H1 (cell line): ENCODE measurements at regions not wholly inside any gene's neighbourhood (a gene's known extent, or its start where the extent isn't known, plus 50 kb on each side); places are given as distances from the start of the nearest gene placed in this dataset.

ENCODE experiments used
- CTCF ChIA-PET: fragments of 300-600 bp; sonication (Branson Sonifier 250); formaldehyde crosslinking; loops from one replicate; lab custom pipeline; 2021; ENCODE audit not compliant: partially characterized antibody; lab: Charles Lee
- POLR2A ChIA-PET: fragments of 300-600 bp; sonication (Branson Sonifier 250); formaldehyde crosslinking; loops from one replicate; lab custom pipeline; 2021; ENCODE audit warnings: inconsistent platforms; ENCODE audit not compliant: partially characterized antibody; lab: Charles Lee
- DNase-seq, 2 experiments: peaks; one replicate each; pipeline versions ENCODE4 v3.0.0 to v3.0.0-alpha.2; 2010 to 2022; ENCODE audit warnings: low spot score in 2 of 2, low read depth in 1 of 2, mixed read lengths in 1 of 2
- FAIRE-seq: peaks from 2 replicates; lab custom pipeline; 2011; peaks lifted over from hg19 to GRCh38; lab: Jason Lieb, UNC
- H2AFZ ChIP-seq: 2 replicates; pipeline ENCODE4 v1.8.1; 2012; ENCODE audit warnings: low read length, inconsistent platforms
- H2AK5ac ChIP-seq: 2 replicates; pipeline ENCODE4 v1.6.1; 2013; ENCODE audit warnings: low read depth, low read length
- H2BK120ac ChIP-seq: replicated peaks from 2 replicates; pipeline ENCODE3; 2013; ENCODE audit warnings: low read depth, low read length, inconsistent platforms
- H2BK12ac ChIP-seq: 2 replicates; pipeline ENCODE4 v1.6.1; 2013; ENCODE audit warnings: low read depth, low read length
- H2BK15ac ChIP-seq: 2 replicates; pipeline ENCODE4 v1.6.1; 2013; ENCODE audit warnings: low read length
- H2BK20ac ChIP-seq: 2 replicates; pipeline ENCODE4 v1.6.1; 2013; ENCODE audit warnings: low read length
- H2BK5ac ChIP-seq: 2 replicates; pipeline ENCODE4 v1.6.1; 2013; ENCODE audit warnings: low read depth, low read length
- H3K14ac ChIP-seq: 2 replicates; pipeline ENCODE4 v1.6.1; 2013; ENCODE audit warnings: inconsistent platforms; ENCODE audit not compliant: insufficient read length
- H3K18ac ChIP-seq: 2 replicates; pipeline ENCODE4 v1.6.1; 2013; ENCODE audit warnings: low read length; ENCODE audit errors: extremely low read depth
- H3K23ac ChIP-seq: 2 replicates; pipeline ENCODE4 v1.6.1; 2013; ENCODE audit warnings: inconsistent platforms; ENCODE audit not compliant: insufficient read length
- H3K23me2 ChIP-seq: 2 replicates; pipeline ENCODE4 v1.6.1; 2013; ENCODE audit warnings: low read depth, low read length
- H3K27ac ChIP-seq: 2 replicates; pipeline ENCODE4 v1.6.1; 2011; ENCODE audit warnings: low read depth, low read length, inconsistent platforms
- H3K27me3 ChIP-seq, 4 experiments: replicated peaks in 1 of 4; 1 replicate in 1 of 4; 2 replicates in 3 of 4; pipeline versions ENCODE4 v1.6.1 to v1.8.1; 2011 to 2013; ENCODE audit warnings: low read length in 3 of 4, mild to moderate bottlenecking in 3 of 4, inconsistent platforms in 2 of 4, mixed read lengths in 2 of 4, moderate library complexity in 1 of 4; ENCODE audit not compliant: control insufficient read depth in 3 of 4, insufficient read depth in 3 of 4; ENCODE audit errors: extremely low read depth in 1 of 4
- H3K36me3 ChIP-seq, 4 experiments: 2 replicates each; pipeline versions ENCODE4 v1.6.1 to v1.8.1; 2011 to 2013; ENCODE audit warnings: mild to moderate bottlenecking in 4 of 4, low read length in 3 of 4, moderate library complexity in 2 of 4, control low read depth in 1 of 4, inconsistent platforms in 1 of 4; ENCODE audit not compliant: insufficient read depth in 4 of 4, control insufficient read depth in 2 of 4
- H3K4ac ChIP-seq: replicated peaks from 2 replicates; pipeline ENCODE3; 2013; ENCODE audit warnings: low read length, low read depth, mixed read lengths, inconsistent platforms; ENCODE audit not compliant: insufficient read length
- H3K4me1 ChIP-seq, 4 experiments: replicated peaks in 1 of 4; 1 replicate in 1 of 4; 2 replicates in 3 of 4; pipeline versions ENCODE4 v1.6.1 to v1.8.1; 2011 to 2013; ENCODE audit warnings: low read length in 3 of 4, inconsistent platforms in 2 of 4, mixed read lengths in 1 of 4; ENCODE audit not compliant: insufficient read depth in 4 of 4, control insufficient read depth in 3 of 4
- H3K4me2 ChIP-seq, 2 experiments: 2 replicates each; pipeline versions ENCODE4 v1.6.1 to v1.8.1; 2011 to 2013; ENCODE audit warnings: low read depth in 2 of 2, low read length in 2 of 2, control low read depth in 1 of 2, inconsistent platforms in 1 of 2, mild to moderate bottlenecking in 1 of 2; ENCODE audit not compliant: insufficient read depth in 1 of 2
- H3K4me3 ChIP-seq, 4 experiments: fragments of 200-600, 300-600 bp in 1 of 4; sonication (generic), shearing (Covaris generic), sonication (Bioruptor Twin) in 1 of 4; 2 replicates each; pipeline versions ENCODE4 v1.5.1 to v1.8.1; 2011 to 2016; ENCODE audit warnings: low read length in 4 of 4, low read depth in 3 of 4, control low read depth in 2 of 4, inconsistent platforms in 2 of 4, mild to moderate bottlenecking in 2 of 4, mixed read lengths in 1 of 4, moderate library complexity in 1 of 4; ENCODE audit not compliant: insufficient read depth in 2 of 4; ENCODE audit errors: extremely low read depth in 1 of 4
- H3K56ac ChIP-seq: replicated peaks from 2 replicates; pipeline ENCODE3; 2013; ENCODE audit warnings: low read depth, mild to moderate bottlenecking, mixed read lengths, low read length, inconsistent platforms; ENCODE audit not compliant: insufficient read length
- H3K79me1 ChIP-seq: 2 replicates; pipeline ENCODE4 v1.6.1; 2013; ENCODE audit warnings: low read depth, low read length, control low read depth
- H3K79me2 ChIP-seq, 2 experiments: 2 replicates each; pipeline versions ENCODE4 v1.6.1 to v1.8.1; 2012 to 2013; ENCODE audit warnings: low read length in 2 of 2, mild to moderate bottlenecking in 2 of 2, inconsistent platforms in 1 of 2; ENCODE audit not compliant: insufficient read depth in 2 of 2, control insufficient read depth in 1 of 2
- H3K9ac ChIP-seq, 4 experiments: replicated peaks in 1 of 4; 1 replicate in 1 of 4; 2 replicates in 3 of 4; pipeline versions ENCODE4 v1.6.1 to v1.8.1; 2011 to 2013; ENCODE audit warnings: low read depth in 3 of 4, low read length in 3 of 4, control low read depth in 2 of 4, mild to moderate bottlenecking in 2 of 4, moderate library complexity in 2 of 4, inconsistent platforms in 1 of 4; ENCODE audit errors: extremely low read depth in 1 of 4
- H3K9me3 ChIP-seq, 2 experiments: 2 replicates each; pipeline versions ENCODE4 v1.6.1 to v1.8.1; 2012 to 2013; ENCODE audit warnings: mild to moderate bottlenecking in 2 of 2, moderate library complexity in 2 of 2, control low read depth in 1 of 2, inconsistent platforms in 1 of 2, low read depth in 1 of 2, low read length in 1 of 2, mixed read lengths in 1 of 2; ENCODE audit not compliant: insufficient read depth in 2 of 2
- H4K20me1 ChIP-seq, 2 experiments: replicated peaks in 1 of 2; 2 replicates each; pipeline versions ENCODE3 to v1.8.1; 2011 to 2013; ENCODE audit warnings: inconsistent platforms in 2 of 2, low read length in 2 of 2, mild to moderate bottlenecking in 1 of 2; ENCODE audit not compliant: insufficient read depth in 2 of 2, control insufficient read depth in 1 of 2
- H4K5ac ChIP-seq: 2 replicates; pipeline ENCODE4 v1.6.1; 2013; ENCODE audit warnings: low read length, low read depth, mixed read lengths, inconsistent platforms; ENCODE audit not compliant: insufficient read length
- H4K8ac ChIP-seq: 2 replicates; pipeline ENCODE4 v1.8.0; 2013; ENCODE audit warnings: mild to moderate bottlenecking, moderate library complexity, low read length, inconsistent platforms; ENCODE audit not compliant: insufficient read depth; ENCODE audit errors: extremely low read depth
- H4K91ac ChIP-seq: replicated peaks from 2 replicates; pipeline ENCODE3; 2013; ENCODE audit warnings: low read length, mixed read lengths, inconsistent platforms; ENCODE audit not compliant: insufficient read length
- SP1 ChIP-seq: IDR thresholded peaks from 2 replicates; pipeline ENCODE4 v1.6.1; 2011; ENCODE audit warnings: low read depth, low read length
- WGBS, 2 experiments: shearing (Covaris generic) in 1 of 2; methylation state at CpG; one replicate each; pipeline versions ENCODE4 v1.1.6 to v1.1.7; 2013 to 2015; ENCODE audit warnings: low lambda C conversion rate in 2 of 2, mixed read lengths in 2 of 2, inconsistent platforms in 1 of 2, low coverage in 1 of 2, missing lambda C conversion rate in 1 of 2; ENCODE audit not compliant: insufficient replicate concordance in 2 of 2, insufficient coverage in 1 of 2, insufficient read length in 1 of 2; ENCODE audit errors: extremely low coverage in 1 of 2, missing lambda C conversion rate in 1 of 2; 5-methylcytosine and 5-hydroxymethylcytosine counted together
- TF ChIP-seq, protein P1 (sequence below): IDR thresholded peaks from 2 replicates; pipeline ENCODE4 v1.6.1; 2012; ENCODE audit warnings: inconsistent platforms

DNA sequence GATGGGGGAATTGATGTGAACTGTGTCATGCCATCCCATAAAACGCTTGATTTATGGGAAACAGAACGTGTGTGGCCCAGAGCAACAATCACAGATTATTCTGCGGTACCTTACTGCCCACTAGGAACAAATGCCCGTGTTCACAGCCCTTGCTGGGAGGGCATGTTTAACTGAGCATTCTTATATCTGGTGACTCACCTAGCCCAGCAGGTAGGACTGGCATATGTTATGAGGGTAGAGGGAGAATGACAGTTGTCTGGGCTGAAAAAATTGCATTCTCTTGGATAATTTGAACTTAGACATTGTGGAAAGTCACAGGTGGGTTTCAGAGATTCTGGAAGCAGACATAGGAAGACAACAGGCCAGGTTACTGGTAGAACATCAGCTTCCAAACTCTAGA, 460.6 kb downstream of the DMRT2 start:
- no peak overlapping the region for H3K9ac ChIP-seq
- no peak overlapping the region for H2BK20ac ChIP-seq
- POLR2A ChIA-PET, result no interaction called here
- H3K79me2 ChIP-seq, result no peaks in the 10 kb centered on the region
- H3K4ac ChIP-seq, result no peak overlapping the region
- no peak overlapping the region for H3K4me3 ChIP-seq
- no peak overlapping the region for H4K8ac ChIP-seq
- no peaks in the 10 kb centered on the region for H3K79me1 ChIP-seq
- H3K4me2 ChIP-seq, result no peak overlapping the region
- no peak overlapping the region for H4K91ac ChIP-seq
- H4K5ac ChIP-seq, result no peak overlapping the region
- no peak for DNase-seq
- H2AFZ ChIP-seq, result no peak overlapping the region
- H3K18ac ChIP-seq, result no peak overlapping the region
- H3K56ac ChIP-seq, result no peak overlapping the region
- H2BK120ac ChIP-seq, result no peak overlapping the region
- no peak overlapping the region for H2AK5ac ChIP-seq
- 51% methylated on average over 4 of the region's 4 CpGs; no CpG with 5 or more reads in 1 of the 2 experiments for WGBS, 2 experiments
- H3K36me3 ChIP-seq, result no peaks in the 10 kb centered on the region
- H3K23ac ChIP-seq, result no peak overlapping the region
- CTCF ChIA-PET, result no interaction called here
- no peak for FAIRE-seq
- no peak overlapping the region for H2BK5ac ChIP-seq
- no peaks in the 10 kb centered on the region for H3K4me1 ChIP-seq
- no peaks in the 10 kb centered on the region for H4K20me1 ChIP-seq
- no peaks in the 10 kb centered on the region for H3K23me2 ChIP-seq
- no peak overlapping the region for H2BK12ac ChIP-seq
- H3K9me3 ChIP-seq, result peaks cover 77 to 90% of the 10 kb centered on the region in 2 experiments
- no peak overlapping the region for H3K27ac ChIP-seq
- no peak overlapping the region for H2BK15ac ChIP-seq
- no peaks in the 10 kb centered on the region for H3K27me3 ChIP-seq
- no peak overlapping the region for H3K14ac ChIP-seq
- no peak for TF ChIP-seq SP1
- TF ChIP-seq, protein P1, sequence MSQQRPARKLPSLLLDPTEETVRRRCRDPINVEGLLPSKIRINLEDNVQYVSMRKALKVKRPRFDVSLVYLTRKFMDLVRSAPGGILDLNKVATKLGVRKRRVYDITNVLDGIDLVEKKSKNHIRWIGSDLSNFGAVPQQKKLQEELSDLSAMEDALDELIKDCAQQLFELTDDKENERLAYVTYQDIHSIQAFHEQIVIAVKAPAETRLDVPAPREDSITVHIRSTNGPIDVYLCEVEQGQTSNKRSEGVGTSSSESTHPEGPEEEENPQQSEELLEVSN, result no peak
